ENCODE measurements at regions not wholly inside any gene's neighbourhood (a gene's known extent, or its start where the extent isn't known, plus 50 kb on each side); places are given as distances from the start of the nearest gene placed in this dataset.

GRCh38 chr15:93249623-93250022 lies 160.6 kb upstream of the RGMA start:
- no peak for DNase-seq

GRCh38 chr15:93247466-93248121 lies 158.6 kb upstream of the RGMA start:
- no peak for DNase-seq

- no peak for DNase-seq
These were observed 157.5 kb upstream of the RGMA start for GRCh38 chr15:93246266-93247242.

- no peak for DNase-seq
These were observed 156.6 kb upstream of the RGMA start for GRCh38 chr15:93245661-93246042.

GRCh38 chr15:93244696-93245660 lies 156.0 kb upstream of the RGMA start:
- DNase-seq: no peak

GRCh38 chr15:93243573-93243972 lies 154.6 kb upstream of the RGMA start:
- no peak for DNase-seq

GRCh38 chr15:93241696-93242585 lies 152.9 kb upstream of the RGMA start:
- no peak for DNase-seq

GRCh38 chr15:93239993-93240392 lies 151.0 kb upstream of the RGMA start:
- DNase-seq: no peak

- no peak for DNase-seq
These were observed 150.6 kb upstream of the RGMA start for GRCh38 chr15:93239591-93239990.

GRCh38 chr15:93238641-93239040 lies 149.6 kb upstream of the RGMA start:
- DNase-seq: no peak

GRCh38 chr15:93235926-93236780 lies 147.1 kb upstream of the RGMA start:
- no peak for DNase-seq

- no peak for DNase-seq
These were observed 146.3 kb upstream of the RGMA start for GRCh38 chr15:93235269-93235668.

GRCh38 chr15:93233710-93234109 lies 144.7 kb upstream of the RGMA start:
- DNase-seq: no peak

GRCh38 chr15:93232845-93233244 lies 143.8 kb upstream of the RGMA start:
- DNase-seq: no peak

GRCh38 chr15:93231994-93232393 lies 143.0 kb upstream of the RGMA start:
- no peak for DNase-seq

- no peak for DNase-seq
These were observed 142.4 kb upstream of the RGMA start for GRCh38 chr15:93231261-93231925.

- no peak for DNase-seq
These were observed 139.5 kb upstream of the RGMA start for GRCh38 chr15:93228546-93228945.

- no peak for DNase-seq
These were observed 134.8 kb upstream of the RGMA start for GRCh38 chr15:93223803-93224202.

GRCh38 chr15:93221759-93222158 lies 132.7 kb upstream of the RGMA start:
- no peak for DNase-seq

GRCh38 chr15:93219859-93220420 lies 130.9 kb upstream of the RGMA start:
- DNase-seq: no peak
